ENCODE measurements at regions not wholly inside any gene's neighbourhood (a gene's known extent, or its start where the extent isn't known, plus 50 kb on each side); places are given as distances from the start of the nearest gene placed in this dataset.

- no peak for DNase-seq (ENCODE audit: low spot score)
- TF ChIP-seq, protein P1, sequence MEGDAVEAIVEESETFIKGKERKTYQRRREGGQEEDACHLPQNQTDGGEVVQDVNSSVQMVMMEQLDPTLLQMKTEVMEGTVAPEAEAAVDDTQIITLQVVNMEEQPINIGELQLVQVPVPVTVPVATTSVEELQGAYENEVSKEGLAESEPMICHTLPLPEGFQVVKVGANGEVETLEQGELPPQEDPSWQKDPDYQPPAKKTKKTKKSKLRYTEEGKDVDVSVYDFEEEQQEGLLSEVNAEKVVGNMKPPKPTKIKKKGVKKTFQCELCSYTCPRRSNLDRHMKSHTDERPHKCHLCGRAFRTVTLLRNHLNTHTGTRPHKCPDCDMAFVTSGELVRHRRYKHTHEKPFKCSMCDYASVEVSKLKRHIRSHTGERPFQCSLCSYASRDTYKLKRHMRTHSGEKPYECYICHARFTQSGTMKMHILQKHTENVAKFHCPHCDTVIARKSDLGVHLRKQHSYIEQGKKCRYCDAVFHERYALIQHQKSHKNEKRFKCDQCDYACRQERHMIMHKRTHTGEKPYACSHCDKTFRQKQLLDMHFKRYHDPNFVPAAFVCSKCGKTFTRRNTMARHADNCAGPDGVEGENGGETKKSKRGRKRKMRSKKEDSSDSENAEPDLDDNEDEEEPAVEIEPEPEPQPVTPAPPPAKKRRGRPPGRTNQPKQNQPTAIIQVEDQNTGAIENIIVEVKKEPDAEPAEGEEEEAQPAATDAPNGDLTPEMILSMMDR (IDR thresholded peaks at IDR 0.05; ENCODE audit: borderline replicate concordance, control extremely low read depth, extremely low read depth, insufficient read depth, missing control alignments), result no peak
- in situ Hi-C loops (cut with MboI; ENCODE audit: low sequenced_read_pairs, unreplicated experiment), result no loop called here
Observed at GRCh38 chr1:222865718-222866117, 50.9 kb downstream of the DISP1 start.

- TF ChIP-seq, protein P1 (IDR thresholded peaks at IDR 0.05; ENCODE audit: borderline replicate concordance, control extremely low read depth, extremely low read depth, insufficient read depth, missing control alignments), result no peak
- in situ Hi-C loops (cut with MboI; ENCODE audit: low sequenced_read_pairs, unreplicated experiment), result no loop called here
- no peak for DNase-seq (ENCODE audit: low spot score)
Observed at GRCh38 chr1:222867316-222867715, 52.5 kb downstream of the DISP1 start.

- TF ChIP-seq, protein P1 (IDR thresholded peaks at IDR 0.05; ENCODE audit: borderline replicate concordance, control extremely low read depth, extremely low read depth, insufficient read depth, missing control alignments), result no peak
- in situ Hi-C loops (cut with MboI; ENCODE audit: low sequenced_read_pairs, unreplicated experiment), result no loop called here
- no peak for DNase-seq (ENCODE audit: low spot score)
Observed at GRCh38 chr1:222876182-222876581, 61.3 kb downstream of the DISP1 start.

DNA sequence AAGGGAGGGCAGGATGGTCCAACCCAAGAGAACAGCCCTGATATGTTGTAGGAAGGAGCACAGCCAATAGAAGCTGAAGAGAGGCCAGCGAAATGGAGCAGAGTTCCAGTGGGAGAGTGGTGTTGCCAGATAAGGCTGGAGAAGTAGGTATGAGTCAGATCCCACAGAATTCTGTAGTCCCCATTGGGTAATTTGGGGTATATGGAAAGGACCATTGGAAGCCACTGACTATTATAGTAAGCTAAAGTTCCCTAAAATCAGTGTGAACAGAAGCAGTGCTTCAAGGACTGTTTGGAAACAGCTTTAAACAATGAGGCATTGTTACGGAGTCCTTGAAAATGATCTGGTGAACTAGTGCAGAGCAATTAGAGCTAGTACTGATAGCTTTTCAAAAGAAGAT is 63.0 kb downstream of the DISP1 start:
- in situ Hi-C loops (cut with MboI; ENCODE audit: low sequenced_read_pairs, unreplicated experiment), result no loop called here
- no peak for DNase-seq (ENCODE audit: low spot score)
- TF ChIP-seq, protein P1 (IDR thresholded peaks at IDR 0.05; ENCODE audit: borderline replicate concordance, control extremely low read depth, extremely low read depth, insufficient read depth, missing control alignments), result no peak

GRCh38 chr1:222880587-222880986 is 65.7 kb downstream of the DISP1 start:
- in situ Hi-C loops (cut with MboI; ENCODE audit: low sequenced_read_pairs, unreplicated experiment), result no loop called here
- TF ChIP-seq, protein P1 (IDR thresholded peaks at IDR 0.05; ENCODE audit: borderline replicate concordance, control extremely low read depth, extremely low read depth, insufficient read depth, missing control alignments), result no peak

DNA sequence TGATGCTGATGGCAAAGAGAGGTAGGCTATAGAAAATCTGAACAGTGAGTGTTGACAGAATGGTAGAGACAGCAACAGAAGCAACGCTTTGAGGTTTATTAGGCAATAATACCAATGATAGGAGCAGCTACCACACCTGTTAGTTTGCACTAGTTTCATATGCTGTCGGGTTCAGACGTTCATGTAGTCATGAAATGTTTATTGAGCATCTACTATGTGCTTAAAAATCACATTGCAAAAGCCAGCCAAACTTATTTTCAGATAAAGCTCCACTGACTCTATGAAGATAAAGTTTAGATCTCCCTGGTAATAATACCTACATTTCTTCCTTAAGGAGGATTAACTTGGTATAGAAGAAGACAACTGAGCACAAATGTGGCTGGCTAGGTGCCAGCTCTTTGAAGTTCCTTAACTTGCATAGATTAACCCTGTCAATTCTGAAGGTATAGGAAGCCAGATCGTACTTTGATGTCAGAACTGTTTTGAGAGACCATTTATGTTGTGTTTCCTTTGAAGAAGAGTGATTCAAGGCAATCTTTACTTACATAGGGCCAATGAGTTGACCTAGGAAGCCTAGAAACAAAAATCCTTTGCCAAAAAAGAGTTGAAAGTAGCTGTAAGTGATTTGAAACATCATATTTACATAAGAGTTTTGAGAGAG is 71.5 kb downstream of the DISP1 start:
- TF ChIP-seq, protein P1 (IDR thresholded peaks at IDR 0.05; ENCODE audit: borderline replicate concordance, control extremely low read depth, extremely low read depth, insufficient read depth, missing control alignments), result no peak
- DNase-seq (ENCODE audit: low spot score), result no peak
- in situ Hi-C loops (cut with MboI; ENCODE audit: low sequenced_read_pairs, unreplicated experiment), result no loop called here

More at GRCh38 chr1:222880587-222880986, 65.7 kb downstream of the DISP1 start:
- no peak for DNase-seq (ENCODE audit: low spot score)
